C4-2B (cell line): ENCODE measurements at regions not wholly inside any gene's neighbourhood (a gene's known extent, or its start where the extent isn't known, plus 50 kb on each side); places are given as distances from the start of the nearest gene placed in this dataset.

Experiments
- CTCF ChIP-seq: fragments of 450-650 bp; conservative IDR thresholded peaks from 2 replicates; pipeline ENCODE4 v1.5.1; 2017; ENCODE audit warnings: mild to moderate bottlenecking
- ZFX ChIP-seq: fragments of 450-650 bp; IDR thresholded peaks from 2 replicates; pipeline ENCODE4 v1.6.1; 2017

- TF ChIP-seq CTCF: no peak
- TF ChIP-seq ZFX: no peak
Observed at GRCh38 chr3:144894576-144894975, 923.0 kb downstream of the DIPK2A start.
